ENCODE measurements at regions not wholly inside any gene's neighbourhood (a gene's known extent, or its start where the extent isn't known, plus 50 kb on each side); places are given as distances from the start of the nearest gene placed in this dataset.
A peak's percentile ranks its signal among the peaks of the same experiment; 100 is the strongest.
"Not testable (repeated sequence)": the region's sequence is repeated elsewhere in the genome, so short reads cannot be mapped to it uniquely, and the experiment has no call there.

DNA sequence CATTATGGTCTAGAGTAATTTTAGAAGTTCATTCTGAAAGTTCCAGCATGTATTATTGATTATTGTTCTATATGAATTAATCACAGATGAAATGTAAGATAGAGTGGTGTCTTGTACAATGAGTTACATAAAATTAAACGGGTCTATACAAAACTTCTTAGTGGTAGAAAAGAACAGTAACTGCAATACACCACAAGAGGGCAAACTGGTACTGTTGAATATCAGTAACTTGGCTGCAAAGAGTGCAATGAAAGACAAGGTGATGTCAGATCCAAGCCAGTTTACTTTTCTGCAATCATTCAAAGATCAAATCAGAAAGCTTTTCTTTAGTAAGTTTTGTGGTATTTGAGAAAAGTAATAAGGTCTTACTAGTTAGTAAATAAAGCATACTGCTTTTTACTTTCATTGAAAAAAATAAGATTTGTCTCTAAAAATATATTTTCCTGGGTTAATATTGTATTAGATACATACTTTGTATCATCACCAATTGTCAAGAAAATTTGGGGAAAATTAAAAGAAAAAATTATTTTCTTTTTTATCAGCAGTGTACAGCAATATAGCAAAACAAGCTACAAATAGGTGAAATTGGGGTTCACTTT is 66.4 kb upstream of the BTG3 start:
- DNase-seq = peak; percentile 15

DNA sequence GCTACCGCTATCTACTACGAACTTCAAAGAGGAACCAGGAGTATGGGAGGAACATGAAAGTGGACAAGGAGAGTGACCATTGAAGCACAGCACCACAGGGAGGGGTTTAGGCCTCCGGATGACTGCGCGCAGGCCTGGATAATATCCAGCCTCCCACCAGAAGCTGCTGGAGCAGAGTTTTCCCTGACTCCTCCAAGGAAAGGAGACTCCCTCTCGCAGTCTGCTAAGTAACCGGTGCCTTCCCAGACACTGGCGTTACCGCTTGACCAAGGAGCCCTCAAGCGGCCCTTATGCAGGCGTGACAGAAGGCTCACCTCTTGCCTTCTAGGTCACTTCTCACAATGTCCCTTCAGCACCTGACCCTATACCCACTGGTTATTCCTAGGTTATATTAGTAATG is 64.2 kb upstream of the BTG3 start:
- not testable (repeated sequence) for DNase-seq

GRCh38 chr21:17674106-17674505 is 61.4 kb upstream of the BTG3 start:
- no peak for DNase-seq

DNA sequence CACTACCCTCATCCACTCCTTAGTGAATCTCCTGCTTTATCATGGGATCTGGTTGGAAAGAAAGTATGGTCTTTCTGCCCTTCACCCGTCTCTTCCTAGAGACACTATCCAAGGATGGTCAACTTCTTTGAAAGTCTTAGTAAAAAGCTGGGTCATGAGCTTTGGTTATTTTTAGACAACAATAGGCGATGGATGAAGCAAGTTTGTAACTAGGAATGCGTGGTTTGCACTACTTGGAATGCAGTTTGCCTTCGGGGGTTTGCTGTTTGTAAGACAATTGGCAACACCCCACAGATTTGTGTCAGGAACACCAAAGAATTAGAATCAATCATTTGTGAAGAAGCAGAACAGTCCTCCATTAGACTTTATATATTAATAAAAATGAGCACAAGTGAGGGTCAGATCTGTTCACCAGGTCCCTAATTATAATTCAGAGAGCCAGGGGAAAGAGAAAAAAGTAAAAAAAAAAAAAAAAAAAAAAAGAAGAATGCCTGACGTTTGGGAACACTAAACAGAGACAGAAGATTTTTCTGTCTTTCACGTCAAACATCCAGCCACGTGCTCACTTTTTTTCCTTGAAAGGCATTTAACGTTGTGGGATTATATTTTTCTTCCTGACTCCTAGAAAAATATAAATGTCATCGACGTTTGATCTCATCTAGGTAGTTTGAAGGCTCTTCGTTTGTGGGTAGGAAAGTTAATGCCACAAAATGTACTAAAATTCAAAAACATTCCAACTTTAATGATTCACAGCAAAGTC is 60.7 kb upstream of the BTG3 start:
- DNase-seq = no peak

- DNase-seq = no peak
Observed at GRCh38 chr21:17671733-17672132, 59.0 kb upstream of the BTG3 start.

- DNase-seq = no peak
Observed at GRCh38 chr21:17668479-17669140, 55.9 kb upstream of the BTG3 start.

DNA sequence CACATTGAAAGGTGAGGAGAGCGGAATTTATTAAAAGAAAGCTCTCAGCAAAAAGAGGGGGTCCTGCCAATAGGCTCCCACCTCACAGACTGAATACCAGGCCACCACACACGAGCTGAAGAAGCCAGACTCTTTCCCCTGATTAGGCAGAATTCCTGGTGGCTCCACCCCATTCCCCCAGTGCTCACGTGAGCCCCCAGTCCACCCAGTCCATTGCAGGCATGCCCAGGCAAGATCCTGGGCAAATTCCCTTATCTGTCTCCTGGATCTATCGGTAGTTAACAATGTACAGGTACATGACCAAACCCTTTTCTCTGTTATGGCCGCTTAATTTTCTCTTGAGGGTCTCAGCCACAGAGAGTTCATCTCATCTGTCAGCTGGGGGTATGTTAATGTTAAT is 54.6 kb upstream of the BTG3 start:
- no peak for DNase-seq

Measured in effector CD4-positive, alpha-beta T cell (primary cell).